COLO829 (cell line): ENCODE measurements at regions not wholly inside any gene's neighbourhood (a gene's known extent, or its start where the extent isn't known, plus 50 kb on each side); places are given as distances from the start of the nearest gene placed in this dataset.

ENCODE experiments used
- DNase-seq: peaks from one replicate; pipeline ENCODE4 v3.0.0; 2012; ENCODE audit warnings: low spot score

GRCh38 chr11:130614591-130614990 is 166.1 kb downstream of the ADAMTS15 start:
- DNase-seq = no peak

GRCh38 chr11:130615561-130615960 is 167.1 kb downstream of the ADAMTS15 start:
- DNase-seq = no peak

DNA sequence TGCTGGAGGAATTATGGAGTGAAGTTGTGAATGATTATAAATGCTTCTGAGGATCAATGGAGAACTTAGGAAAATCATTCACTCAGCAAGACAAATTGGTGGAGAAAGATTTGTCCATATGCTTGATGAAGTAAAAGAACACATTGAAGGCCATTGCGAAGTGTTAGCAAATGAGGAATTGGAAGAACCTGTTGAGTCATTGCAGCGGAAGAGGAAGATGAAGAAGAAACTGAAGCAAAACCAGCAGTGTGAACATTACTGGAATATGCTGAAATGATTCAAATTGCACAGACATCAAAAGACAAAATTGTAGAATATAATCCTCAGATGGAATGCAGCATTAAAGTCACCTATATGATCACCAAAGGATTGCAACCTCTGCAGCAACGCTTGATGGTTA is 168.1 kb downstream of the ADAMTS15 start:
- no peak for DNase-seq

DNA sequence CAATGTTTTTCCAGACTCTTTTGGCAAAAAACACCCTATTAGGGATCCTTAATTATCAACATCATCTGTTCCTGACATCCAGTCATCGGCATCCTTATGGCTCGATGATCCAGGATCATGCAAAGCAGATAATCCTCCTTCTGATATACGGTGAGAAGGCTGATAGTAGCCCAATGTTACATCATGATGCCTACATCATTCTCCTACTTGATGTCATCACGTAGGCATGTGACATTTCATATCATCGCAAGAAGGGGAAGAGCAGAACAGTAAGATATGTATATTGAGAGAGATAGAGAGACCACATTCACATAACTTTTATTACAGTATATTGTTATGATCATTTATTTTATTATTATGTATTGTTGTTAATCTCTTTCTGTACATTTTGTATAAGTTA is 168.6 kb downstream of the ADAMTS15 start:
- no peak for DNase-seq

DNA sequence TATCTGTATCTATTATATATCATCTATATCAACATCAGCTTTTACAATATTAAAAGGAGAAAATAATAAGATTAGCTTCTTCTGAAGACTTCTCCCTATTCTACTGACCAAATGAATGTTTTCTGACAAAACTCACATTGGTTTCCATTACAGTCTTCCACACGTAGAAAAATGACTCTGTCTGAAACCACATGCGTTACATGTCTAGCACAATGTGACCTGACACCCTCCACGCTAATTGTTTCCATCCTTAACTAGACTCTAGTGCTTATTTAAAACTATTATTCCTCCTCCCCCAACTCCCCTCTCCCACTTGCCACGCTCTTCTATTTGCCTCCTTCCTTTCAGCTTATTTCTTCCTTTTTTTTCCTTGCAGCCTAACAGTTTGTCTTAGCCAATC is 172.1 kb downstream of the ADAMTS15 start:
- DNase-seq = no peak

GRCh38 chr11:130622141-130622542 is 173.7 kb downstream of the ADAMTS15 start:
- no peak for DNase-seq

- DNase-seq = no peak
These were observed 175.5 kb downstream of the ADAMTS15 start for GRCh38 chr11:130623670-130624668.

GRCh38 chr11:130624971-130625544 is 176.6 kb downstream of the ADAMTS15 start:
- DNase-seq = no peak

- no peak for DNase-seq
These were observed 177.3 kb downstream of the ADAMTS15 start for GRCh38 chr11:130625578-130626306.

- DNase-seq = no peak
These were observed 180.6 kb downstream of the ADAMTS15 start for GRCh38 chr11:130629039-130629438.

GRCh38 chr11:130631119-130631518 is 182.7 kb downstream of the ADAMTS15 start:
- peak; percentile 25 for DNase-seq

- no peak for DNase-seq
These were observed 185.0 kb downstream of the ADAMTS15 start for GRCh38 chr11:130633466-130633865.

DNA sequence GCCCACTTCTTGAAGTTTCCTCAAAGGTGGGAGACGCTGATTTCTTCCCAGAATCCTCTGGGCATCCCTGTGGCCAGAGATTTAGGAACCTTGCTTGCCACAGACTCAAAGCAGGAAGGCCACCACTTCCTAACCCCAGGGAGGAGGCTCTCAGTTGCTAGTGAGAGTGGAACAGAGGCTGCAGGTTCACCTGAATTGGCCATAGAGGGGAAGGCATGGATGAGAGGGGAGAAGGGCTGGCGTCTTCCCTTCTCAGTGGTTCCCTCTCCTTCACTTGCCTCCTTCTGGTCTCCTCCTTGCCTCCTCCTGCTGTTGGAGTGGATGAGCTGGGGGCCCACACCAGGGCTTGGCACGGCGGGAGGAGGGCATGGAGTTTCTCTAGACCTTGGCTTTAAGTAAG is 185.7 kb downstream of the ADAMTS15 start:
- no peak for DNase-seq

DNA sequence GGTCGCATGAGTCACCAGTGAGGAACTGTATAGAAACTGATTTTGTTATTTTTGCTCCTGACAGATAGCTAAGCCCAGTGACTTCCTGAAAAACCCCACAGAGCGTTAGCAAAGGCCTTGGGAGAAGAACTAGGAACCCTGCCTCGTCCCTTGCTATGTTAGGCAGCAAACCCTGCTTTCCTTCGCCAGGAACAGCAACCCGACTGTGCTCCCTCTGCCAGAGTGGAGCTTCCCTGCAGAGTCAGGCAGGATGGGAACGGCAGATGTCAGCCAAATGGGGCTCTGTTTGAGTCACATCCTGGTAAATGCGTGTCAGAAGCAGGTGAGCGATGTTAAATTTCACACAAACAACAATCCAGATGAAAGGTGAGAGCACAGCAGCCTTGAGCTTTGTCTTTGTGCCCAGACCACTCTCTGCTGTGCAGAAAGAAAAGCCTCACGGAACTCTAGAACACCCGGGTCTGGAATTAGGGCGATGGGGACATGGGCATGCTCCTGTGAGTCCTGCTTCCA is 186.6 kb downstream of the ADAMTS15 start:
- no peak for DNase-seq

GRCh38 chr11:130635937-130636630 is 187.6 kb downstream of the ADAMTS15 start:
- DNase-seq = no peak

- DNase-seq = peak; percentile 16
These were observed 188.4 kb downstream of the ADAMTS15 start for GRCh38 chr11:130636722-130637464.

DNA sequence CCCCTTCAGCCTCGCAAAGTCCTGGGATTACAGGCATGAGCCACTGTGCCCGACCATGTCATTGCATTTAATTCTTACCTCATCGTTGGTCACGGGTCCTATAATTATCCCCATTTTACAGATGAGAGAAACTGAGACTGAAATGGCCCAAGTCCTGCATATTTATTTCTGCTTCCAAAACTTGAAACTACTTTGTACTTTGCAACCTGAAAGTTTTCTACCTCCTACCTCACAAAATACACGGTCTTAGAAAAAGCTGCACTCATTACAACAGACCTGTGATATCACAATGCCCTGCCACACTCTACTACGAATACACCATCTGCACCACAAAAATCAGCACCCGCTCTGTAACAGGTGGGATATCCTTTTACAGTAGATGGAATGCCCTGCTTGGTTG is 189.1 kb downstream of the ADAMTS15 start:
- DNase-seq = no peak

DNA sequence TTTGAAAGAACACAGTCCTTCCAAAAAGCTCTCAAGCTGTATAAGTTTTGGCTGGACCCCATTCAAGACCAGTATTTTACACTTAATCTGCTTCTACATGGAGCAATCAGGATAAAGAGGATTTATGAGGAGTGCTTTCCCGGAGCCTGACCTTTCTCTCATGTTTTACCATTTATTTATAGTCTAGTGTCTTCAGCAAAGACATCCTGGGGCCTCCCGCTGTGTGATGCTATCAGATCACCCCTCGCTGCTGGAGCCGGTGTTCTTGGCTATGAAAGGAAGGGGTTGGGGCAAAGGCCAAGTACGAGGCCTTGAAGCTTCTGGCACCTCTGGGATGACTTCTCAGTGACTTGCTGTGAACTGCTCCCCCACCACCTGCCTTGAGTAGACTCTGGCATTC is 189.6 kb downstream of the ADAMTS15 start:
- no peak for DNase-seq

DNA sequence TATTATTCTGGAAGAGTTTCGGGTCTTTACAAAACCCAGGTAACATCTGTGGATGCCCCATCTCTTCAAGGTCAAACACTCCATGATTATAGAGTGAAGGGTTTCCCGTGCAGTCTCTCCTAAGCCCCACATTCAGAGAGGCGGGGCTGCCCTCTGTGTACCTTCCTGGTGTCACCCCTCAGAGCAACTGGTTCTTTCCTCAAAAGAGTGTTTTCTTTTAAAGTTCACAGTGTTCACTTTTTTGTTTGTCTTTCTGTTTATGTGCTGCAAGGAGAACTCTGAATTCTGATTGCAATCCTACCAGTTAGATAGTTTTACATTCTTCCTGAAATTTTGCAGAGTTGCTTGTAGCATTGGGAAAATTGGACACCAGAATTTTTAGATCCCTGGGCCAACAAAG is 190.2 kb downstream of the ADAMTS15 start:
- DNase-seq = no peak

GRCh38 chr11:130639369-130639768 is 190.9 kb downstream of the ADAMTS15 start:
- DNase-seq = no peak

GRCh38 chr11:130640526-130640925 is 192.1 kb downstream of the ADAMTS15 start:
- no peak for DNase-seq
